ENCODE measurements at regions not wholly inside any gene's neighbourhood (a gene's known extent, or its start where the extent isn't known, plus 50 kb on each side); places are given as distances from the start of the nearest gene placed in this dataset.

DNA sequence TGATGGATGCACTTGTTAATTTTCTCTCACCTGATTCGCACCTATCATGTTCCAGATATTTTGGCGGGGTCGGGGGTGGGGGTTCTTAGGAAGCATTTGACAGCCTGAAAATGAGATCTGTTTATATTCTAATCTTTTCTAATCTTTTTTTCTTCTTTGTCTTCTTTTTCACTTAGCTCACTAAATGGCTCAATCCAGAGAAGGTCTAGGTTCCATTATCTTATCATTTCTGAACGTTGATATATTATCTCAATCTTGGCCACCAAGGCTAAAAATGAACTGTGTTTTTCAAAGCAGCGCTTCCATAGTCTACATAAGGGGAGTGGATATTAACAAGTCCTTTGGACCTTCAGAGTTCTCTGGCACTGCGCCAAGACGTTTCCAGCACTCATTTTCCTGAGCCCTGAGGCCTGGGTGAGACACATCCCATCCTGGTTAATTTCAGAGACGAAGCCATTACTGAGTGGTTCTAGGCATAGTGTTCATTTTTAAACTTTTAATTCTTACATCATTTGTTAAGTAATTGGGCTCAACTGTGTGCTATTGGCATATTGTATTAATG lies 229.0 kb downstream of the SOX11 start:
- no peak for DNase-seq

DNA sequence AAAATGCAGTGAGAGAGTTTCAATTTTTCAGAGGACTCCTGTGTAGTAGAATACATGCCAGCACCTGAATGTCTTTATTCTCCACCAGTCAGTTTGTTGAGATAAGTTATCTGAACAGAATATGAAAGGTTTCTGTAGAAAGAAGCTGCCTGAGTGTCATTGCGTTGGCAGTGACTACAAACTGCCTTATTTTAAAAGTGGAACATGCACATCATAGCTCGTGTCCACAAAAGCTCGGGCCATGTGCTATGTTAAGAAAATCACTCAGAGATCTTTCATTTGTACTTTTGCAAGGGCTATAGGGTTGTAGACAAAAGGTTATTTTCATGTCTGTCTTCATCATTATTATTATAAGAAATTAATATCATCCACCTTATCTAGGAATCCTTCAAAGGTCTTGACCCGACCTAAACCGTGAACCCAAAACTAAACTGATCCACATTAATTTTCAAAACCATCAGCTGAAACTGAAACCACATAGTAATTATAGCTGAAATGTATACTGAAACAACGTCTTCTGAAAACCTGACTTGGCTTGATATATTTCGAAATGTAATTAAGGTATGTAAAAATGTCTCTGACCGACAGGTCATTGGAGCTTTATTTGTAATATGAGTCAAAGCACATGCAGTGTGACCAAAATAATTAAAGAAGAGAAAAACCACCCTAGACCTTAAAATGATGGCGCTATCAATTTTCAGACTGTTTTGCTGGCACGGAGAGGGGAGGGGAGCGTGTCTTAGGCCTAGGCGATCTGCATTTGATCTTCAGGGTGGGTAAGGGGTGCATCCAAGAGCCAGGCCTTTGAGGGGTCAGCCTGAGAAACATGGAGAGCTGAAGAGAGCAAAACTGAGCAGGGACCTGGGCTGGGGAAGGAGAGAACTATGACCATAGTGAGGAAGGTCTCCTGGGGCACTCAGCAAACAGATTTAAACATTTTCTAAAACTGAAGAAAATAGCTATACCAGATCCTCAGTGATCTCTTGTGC lies 232.1 kb downstream of the SOX11 start:
- no peak for DNase-seq

DNA sequence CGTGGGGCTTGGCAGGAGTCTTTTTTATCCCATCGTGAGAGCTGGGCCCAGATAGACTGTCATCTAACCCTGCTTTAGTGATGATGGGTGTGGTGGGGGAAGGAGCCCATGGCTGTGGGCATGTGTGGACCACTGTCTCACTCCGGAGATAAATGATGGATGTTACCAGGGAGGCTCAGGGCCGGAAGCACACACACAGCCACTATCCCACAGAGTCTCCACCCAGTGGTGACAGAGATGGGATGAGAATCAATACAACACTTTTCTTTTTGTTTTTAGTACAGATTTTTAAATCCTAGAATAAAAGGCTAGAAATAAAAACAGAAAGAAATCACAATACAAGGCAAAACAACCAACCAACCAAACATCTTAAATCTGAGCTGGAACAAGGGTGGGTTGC lies 233.4 kb downstream of the SOX11 start:
- DNase-seq: no peak

DNA sequence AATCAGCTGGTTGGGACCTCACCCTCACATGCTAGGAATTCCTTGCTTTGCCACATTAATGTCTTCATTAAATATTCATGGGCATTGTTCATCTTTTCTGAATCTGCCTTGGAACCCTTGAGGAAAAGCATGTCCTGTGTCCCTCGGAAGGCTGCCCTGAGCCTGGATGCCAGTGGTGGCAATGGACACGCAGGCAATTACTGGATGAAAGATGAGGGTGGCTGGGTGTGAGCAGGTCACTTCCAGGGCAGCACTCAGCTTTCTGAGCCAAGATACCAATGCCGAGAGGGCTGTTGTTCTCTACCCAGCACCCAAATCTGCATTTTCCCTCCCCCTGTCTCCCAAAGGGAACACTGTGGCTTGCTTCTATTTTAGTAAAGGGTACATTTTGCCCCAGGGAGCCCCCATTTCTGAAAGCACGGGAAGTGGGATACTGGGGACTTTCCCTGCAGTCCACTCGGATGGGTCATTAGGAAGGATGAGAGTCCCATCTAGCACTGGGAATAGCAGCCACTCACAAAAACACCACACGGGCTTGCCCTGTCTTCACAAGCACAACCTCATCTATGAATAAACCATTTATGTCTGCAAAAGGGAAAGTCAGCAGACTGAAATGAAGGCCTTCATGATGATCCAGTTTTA lies 234.8 kb downstream of the SOX11 start:
- no peak for DNase-seq

DNA sequence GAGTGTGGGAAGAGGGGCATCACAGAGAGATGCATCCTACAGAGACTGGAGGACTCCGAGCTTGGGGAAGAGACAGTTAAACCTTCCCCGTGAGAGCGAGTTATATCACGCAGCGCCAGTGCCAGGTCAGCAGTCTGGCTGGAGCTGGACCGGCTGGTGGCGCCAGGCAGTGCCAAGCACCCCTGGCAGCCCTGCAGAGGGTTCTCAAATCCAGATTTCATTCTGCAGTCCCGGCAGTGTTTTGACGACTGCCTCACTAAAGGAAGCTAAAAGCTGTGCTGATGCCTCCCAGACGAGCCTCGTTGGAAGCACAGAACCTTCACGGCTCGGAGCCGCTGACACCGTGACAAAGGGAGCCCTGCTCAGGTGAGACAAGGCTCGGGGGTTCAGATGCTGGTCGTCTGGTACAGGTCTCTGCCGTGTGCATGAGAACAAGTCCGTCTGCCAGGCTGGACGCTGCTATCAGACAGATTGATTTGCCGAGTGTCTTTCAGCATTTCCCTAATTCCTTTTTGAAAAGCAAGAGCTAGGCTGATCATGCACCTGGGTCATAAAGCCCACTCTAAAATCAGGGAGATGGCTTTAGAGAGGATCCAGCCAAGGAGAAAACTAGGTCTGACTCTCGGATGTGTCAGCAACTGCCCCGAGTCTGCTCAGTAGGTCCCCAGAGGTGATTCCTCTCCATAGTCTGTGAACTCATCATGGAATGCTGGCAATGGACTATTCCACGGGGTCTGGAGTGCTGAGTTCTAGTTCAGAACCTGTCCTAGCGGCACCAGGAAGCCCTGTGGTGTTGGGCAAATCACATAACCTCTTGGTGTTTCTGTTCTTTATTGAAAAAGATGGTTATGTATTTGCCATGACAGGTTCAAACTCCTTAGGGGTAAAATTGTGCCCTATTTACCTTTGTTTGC lies 240.6 kb downstream of the SOX11 start:
- DNase-seq: no peak

DNA sequence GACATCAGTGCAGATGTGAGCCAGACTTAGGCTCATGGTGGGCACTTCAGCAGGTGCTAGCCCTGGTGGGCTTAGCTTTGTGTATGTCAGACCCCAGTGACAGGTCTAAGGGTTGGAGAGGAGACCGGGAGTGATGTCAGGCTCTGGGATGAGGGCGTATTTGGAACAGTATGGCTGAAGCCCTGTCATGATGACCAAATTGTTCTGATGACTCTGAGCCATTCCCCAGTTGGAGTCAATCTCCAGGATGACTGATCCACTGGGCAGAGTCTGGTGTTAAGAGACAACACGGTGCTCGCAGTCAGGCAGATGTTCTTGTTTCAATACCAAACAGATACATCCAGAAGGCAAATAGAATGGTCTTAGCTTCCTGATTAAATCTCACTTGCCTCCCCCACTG lies 241.5 kb downstream of the SOX11 start:
- no peak for DNase-seq

DNA sequence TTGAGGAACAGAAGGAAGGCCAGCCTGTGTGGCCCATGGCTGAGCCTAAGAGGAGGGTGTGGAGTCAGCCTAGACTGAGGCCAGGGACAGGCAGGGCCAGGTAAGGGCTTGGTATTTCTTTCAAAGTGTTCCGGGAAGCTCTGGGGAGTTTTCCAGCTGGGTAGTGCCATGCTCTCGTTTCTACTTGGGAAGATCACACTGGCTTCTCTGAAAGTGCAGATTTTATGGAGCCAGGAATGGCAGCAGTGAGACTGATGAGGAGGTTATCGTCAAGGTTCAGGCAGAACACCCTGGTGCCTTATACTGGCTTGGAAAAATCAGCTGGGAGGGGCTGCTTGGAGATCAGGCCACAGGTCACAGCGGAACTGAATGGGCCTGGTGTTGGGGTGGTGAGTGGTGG lies 245.1 kb downstream of the SOX11 start:
- no peak for DNase-seq

DNA sequence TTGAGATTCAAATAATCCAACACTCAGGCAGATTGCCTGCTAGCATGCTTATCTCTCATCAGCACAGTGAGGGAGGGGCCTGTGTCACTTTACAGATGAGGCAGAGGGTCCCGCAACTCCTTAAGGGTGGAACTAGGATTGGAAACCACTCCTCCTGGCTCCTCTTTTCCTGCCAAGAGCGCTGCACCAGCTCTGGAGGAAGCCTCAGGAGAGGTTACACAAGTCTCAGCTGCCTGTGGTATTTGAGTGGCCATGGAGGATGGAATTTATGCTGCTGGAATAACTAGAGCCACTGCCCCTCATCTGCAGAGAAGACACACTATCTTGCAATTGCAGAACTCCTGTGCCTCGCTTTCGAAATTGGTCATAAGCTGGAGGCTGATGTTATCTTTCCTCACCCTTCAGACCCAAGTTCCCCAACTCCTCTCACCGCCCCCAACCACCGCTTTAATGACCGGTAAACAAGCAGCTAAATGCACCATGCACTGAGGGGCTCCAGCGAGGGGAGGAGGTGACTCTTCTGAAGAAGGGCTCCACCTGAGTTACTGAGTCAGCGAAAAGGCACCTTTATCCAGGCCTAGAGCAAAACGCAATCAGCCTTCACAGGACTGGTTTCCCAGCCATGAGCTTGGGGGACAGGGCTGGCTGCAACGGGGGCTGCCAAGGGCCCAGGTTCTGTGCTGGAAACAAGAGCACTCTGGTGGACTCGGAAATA lies 245.8 kb downstream of the SOX11 start:
- DNase-seq: no peak

DNA sequence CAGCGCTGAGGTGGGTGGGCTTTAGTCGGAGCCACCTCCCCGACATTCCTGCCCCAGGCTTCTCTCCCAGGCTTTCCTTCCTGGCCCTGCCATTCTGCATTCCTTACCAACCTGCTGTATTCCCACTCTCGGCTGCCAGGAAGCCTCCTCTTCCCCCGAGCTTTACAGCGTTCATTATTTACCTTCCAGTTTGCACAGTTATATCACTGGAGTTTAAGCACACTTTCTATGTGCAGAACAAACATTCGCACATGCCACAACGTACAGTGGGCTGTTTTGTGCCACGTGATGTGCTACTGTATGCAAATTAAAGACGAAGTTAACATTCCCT lies 246.3 kb downstream of the SOX11 start:
- no peak for DNase-seq

DNA sequence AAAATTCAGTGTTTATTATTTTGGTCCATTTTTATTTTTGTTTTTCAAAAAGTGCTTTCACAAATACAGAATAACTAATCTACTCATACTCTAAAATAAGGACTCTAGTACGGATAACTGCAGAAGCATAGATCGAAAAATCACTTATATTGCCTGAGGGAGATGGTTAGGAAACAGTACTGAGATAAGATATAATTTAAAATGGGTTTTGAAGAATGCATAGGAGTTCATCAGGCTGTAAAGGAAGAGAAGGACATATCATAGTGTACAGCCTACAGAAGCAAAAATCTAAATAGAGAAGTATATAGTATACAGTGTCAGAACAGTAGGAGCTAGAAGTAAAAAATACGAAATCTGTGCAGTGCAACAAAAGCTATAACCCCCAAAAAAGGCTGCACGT lies 247.4 kb downstream of the SOX11 start:
- DNase-seq: no peak

DNA sequence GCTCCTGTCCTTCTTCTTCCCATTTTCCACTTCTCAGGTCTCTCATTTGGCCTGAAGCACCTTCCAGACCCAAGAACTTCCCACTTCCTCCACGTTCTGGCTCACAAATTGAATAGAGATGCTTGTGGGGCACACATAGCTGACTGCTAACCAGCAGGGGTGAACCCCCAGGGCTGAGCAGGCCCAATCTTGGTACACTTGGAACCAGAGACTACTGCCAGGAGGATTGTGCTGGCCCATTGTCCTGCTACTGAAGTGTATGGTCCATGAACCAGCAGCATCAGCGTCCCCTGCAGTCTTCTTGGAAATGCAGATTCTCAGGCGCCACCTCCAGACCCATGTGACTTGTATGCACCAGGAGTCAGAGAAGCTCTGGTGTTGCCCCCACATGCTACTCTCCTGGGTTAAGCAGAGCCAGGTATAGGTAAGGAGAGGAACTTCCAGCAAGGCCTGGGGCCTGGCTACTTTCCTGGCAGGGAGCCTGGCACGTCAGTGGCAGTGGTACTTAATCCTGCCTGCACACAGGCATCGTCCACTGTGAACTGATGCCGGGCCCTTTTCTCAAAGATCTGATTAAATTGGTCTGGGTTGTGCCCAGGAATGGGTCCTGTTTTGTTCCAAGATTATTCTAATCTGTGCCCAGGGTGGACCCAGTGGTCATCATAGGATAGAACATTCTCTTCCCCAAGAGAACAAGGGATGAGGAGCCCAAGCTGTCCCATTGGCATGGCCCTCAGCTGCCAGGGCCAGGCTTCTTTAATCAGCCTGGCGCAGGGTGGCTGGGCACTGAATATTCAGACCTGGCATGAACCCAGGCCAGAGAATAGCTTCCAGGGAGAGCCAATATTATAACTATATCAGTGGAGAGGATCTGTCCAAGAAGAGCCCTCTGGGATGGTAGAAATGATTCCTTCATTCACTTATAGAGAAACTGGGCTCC lies 248.7 kb downstream of the SOX11 start:
- DNase-seq: no peak

DNA sequence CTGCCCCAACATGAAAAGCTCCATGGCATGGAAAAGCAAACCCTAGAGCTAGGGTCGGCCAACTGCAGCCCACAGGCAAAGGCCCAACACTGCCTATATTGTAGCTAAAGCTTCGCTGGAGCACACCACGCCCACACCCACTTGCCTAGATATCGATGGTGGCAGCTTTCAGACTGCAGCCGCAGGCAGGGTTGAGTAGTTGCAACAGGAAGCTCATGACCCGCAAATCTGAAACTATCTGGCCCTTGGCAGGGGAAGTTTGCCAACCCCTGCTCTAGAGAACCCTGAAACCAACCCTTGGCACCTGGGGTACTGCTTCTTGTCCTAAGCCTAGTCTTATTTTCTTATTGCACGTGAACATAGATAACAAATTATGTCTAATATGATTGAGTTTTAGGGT lies 250.0 kb downstream of the SOX11 start:
- DNase-seq: no peak

DNA sequence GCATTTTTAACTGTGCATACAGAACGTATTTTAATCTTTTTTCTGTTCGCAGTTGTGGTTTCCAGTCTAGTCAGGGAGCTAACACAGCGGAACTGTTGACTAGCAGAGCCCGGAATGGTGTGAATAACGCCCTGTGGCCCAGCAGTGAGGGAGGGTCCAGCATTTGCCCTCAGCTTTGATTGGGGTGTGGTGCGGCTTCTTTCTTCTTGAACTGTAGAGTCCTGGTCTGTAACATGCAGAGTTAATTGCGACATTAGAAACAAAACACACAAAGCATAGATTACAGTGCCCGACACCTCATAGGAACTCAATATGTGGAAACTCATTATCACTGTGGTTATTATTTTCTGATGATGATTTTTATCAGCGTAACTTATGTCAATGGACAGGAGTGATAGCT lies 253.6 kb downstream of the SOX11 start:
- no peak for DNase-seq

DNA sequence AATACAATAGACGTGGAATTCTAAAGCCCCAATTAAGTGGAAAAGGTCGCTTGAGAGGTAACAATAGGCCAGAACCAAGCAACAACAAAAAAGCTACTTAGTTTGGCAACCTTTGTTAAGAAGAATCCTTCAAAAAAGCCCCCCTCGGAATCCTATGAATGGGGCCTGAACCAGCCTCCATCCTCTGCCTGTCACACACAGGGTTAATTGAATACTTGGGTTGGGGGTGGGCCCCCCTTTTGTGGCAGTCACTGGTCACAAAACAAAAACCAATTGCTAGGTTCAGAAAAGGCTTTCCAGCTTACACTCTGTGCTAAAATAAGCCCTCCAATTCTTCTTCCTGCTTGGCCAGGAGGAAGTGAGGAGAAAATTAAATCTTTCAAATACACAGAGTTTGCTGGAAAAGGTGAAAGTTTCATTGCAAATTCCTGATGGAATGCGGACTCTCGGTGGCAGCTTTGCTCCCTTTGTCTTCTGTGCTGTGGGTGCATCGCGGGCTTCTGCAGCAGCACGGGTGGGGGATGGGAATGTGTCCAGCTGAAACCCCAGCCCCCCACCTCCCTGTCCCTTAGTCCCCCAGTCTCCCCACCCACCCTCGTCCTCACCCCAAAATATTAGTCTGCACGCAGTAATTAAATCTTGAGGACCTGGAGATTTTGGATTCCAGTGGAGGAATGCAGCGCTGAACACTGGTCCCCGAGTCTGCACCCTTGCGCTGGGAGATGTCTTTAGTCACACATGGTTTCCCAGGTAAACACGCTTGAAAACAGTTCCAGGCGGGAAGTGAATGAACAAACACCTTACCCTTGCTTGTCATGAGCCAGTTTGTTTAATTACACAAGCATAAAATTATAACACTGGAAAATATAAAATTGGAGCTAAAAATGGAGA lies 254.3 kb downstream of the SOX11 start:
- DNase-seq: no peak

DNA sequence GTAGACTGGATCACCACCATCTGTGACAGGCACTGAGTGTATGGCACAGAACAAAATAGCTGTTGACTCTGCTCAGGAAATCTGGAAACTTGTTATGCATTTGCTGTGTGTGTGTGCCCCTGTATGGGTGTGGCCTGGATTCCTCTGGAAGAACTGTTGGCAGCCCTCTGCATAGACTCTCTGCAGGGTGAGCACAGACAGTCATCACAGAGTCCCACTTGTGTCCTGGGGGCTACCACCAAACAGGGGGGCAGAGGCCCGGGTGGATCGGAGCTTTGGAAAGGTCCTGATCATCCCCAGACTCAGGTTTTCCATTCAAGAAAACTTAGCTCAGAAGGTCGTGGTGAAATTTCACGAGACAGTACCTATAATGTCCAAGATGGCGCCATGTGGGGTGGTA lies 258.6 kb downstream of the SOX11 start:
- DNase-seq: no peak

DNA sequence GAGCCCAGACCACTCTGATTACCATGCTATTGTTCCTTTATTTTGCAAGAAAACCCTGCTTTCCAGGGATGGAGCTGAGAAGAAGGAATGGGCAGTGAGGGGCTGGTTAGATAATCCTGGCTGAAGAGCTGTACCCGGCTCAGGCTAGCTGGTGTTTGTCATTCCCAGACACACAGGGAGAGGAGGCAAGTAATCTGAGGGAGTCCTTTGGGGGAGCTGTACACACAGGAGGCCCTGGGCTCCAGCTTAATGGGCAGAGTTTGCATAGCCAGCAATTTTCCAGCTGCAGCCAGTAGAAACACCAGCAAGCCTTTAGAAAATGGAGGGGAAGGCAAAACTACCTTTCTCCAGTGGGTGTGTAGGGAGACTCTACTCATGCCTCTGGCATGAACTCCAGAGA lies 259.3 kb downstream of the SOX11 start:
- DNase-seq: no peak

DNA sequence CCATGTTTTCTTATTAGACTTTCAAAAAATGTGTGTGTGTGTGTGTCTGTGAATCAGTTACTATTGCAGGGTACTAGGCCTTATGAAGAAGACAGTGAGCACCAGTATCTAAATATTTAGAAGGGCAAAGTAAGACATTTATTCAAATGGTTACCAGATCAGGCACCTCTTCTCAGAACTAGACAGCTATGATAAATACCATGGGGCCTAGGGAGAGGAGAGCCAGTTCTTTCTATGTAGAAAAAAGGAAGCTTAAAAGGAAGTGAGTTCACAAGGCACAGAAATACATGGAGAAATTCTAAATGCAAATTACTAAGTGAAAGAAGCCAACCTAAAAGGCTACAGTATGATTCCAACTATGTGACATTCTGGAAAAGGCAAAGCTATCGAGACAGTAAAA lies 261.3 kb downstream of the SOX11 start:
- no peak for DNase-seq

DNA sequence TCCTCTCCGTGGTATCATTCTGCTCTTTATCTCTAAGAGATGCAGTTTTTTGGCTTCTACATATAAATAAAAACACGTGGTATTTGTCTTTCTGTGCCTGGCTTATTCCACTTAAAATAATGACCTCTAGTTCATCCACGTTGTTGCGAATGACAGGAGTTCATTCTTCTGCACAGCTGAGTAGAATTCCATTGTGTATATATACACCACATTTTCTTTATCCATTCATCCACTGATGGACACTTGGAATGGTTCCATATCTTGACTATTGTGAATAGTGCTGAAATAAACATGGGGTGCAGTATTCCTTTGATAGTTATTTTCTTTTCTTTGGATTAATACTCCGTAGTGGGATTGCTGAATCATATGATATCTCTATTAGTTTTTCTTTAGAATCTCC lies 262.3 kb downstream of the SOX11 start:
- DNase-seq: no peak

DNA sequence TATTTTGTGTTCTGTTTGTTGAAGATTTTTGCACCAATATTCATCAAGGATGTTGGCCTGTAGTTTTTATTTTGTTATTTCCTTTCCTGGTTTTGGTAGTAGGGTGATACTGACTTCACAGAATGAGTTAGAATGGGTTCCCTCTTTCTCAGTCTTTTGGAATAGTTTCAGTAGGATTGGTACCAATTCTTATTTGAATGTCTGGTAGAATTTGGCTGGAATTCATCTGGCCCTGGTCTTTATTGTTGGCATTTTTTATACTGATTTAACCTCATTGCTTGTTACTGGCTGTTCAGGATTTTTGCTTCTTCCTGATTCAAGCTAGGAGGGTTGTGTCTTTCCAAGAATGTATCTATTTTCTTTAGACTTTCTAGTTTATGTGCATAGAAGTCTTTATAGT lies 263.7 kb downstream of the SOX11 start:
- no peak for DNase-seq

Data from stimulated activated naive CD4-positive, alpha-beta T cell (primary cell).